Inferior parietal cortex (tissue), 1 donor: ENCODE measurements at regions not wholly inside any gene's neighbourhood (a gene's known extent, or its start where the extent isn't known, plus 50 kb on each side); places are given as distances from the start of the nearest gene placed in this dataset.
"Not testable (repeated sequence)": the region's sequence is repeated elsewhere in the genome, so short reads cannot be mapped to it uniquely, and the experiment has no call there.

ENCODE experiments used
- DNase-seq: peaks from one replicate; pipeline ENCODE4 v3.0.0-alpha.2; 2016; ENCODE audit errors: extremely low spot score

- DNase-seq = no peak
These were observed 61.4 kb downstream of the DDX53 start for GRCh38 chrX:23061116-23061515.

- no peak for DNase-seq
These were observed 62.6 kb downstream of the DDX53 start for GRCh38 chrX:23062359-23062758.

- DNase-seq = no peak
These were observed 67.0 kb downstream of the DDX53 start for GRCh38 chrX:23066588-23067281.

DNA sequence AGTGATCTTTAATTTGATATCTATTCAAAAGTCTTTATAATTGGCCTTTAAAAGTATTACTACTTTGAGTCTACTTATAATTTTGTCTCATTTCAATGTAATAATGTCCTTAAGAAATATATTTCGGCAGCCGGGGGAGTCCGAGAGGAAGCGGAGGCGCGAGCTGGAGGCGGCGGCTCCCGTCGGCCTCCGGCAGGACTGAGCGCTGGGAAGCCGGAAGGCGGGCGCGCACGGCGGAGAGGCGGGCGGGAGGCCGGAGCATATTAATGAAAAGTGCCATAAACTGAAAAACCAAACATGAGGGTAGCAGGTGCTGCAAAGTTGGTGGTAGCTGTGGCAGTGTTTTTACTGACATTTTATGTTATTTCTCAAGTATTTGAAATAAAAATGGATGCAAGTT is 75.7 kb downstream of the DDX53 start:
- DNase-seq = not testable (repeated sequence)

GRCh38 chrX:23079347-23079746 is 79.6 kb downstream of the DDX53 start:
- DNase-seq = no peak

GRCh38 chrX:23100826-23101225 is 101.1 kb downstream of the DDX53 start:
- no peak for DNase-seq

- DNase-seq = no peak
These were observed 103.8 kb downstream of the DDX53 start for GRCh38 chrX:23103546-23103945.

DNA sequence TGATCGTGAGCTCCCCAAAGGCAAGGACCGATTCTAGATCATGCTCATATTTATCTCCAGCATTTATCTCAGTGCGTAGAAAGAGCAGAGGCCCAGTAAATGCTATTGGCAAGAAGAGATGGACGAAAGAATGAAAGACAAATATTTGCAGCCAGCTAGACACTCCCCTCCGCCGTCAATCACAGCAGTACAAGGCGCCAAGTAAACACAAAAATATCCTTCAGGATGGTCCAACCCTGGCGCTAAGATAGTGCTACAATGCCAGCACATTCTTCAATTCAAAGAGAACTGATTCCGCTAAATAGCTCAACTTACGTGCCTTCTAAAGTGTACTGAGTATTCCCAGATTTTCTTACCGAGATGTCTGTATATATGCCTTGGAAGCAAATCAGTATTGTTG is 114.5 kb downstream of the DDX53 start:
- no peak for DNase-seq

- no peak for DNase-seq
These were observed 115.9 kb downstream of the DDX53 start for GRCh38 chrX:23115651-23116050.

- DNase-seq = no peak
These were observed 118.4 kb downstream of the DDX53 start for GRCh38 chrX:23118163-23118562.

DNA sequence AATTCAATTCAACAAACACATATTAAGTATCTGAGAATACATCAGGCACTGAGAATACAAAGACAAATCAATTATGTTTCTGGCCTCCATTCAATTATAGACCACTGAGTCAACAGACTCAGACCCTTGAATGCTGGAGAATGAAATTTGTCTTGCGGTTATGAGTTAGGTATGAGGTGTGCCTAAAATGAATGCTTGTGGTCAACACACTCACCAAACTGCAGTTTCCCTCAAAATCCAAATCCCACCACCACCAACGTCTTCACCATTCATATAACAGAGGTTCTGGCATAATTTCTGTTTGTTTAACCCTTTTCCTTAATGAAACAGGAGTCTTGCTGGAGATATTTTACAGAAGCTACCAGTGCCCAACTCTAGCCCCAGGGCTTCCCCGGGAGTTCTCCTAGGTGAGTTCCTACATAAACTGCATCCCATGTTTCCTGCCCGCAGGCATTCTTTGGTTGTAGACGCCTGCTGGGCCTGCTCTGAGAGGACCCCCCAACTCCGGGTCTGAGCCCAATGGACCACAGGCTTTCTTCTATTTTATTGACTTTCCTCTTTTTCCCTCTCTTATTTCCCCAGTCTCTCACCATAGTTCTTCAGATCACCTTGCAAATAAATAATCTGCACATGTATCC is 119.2 kb downstream of the DDX53 start:
- DNase-seq = no peak

- no peak for DNase-seq
These were observed 127.8 kb downstream of the DDX53 start for GRCh38 chrX:23127586-23127985.

DNA sequence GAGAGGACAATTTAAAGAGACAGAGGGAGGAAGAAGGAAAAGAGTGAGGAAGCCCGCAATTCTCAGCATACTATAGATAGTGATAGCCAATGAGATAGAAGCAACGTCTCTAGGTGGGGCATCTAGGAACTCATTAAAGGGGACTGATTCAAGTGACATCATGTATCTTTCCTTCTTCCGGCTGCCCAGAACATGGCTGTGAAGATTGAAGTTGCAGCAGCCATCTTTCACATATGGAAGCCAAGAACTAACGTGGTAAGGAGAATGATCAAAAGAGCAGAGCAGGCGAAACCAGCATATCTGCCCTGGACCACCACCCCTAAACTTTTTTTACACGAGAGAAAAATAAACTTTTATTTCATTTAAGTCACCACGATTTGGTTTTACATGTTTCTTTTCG is 133.8 kb downstream of the DDX53 start:
- no peak for DNase-seq

GRCh38 chrX:23134136-23134535 is 134.4 kb downstream of the DDX53 start:
- no peak for DNase-seq

GRCh38 chrX:23136816-23137215 is 137.1 kb downstream of the DDX53 start:
- no peak for DNase-seq

DNA sequence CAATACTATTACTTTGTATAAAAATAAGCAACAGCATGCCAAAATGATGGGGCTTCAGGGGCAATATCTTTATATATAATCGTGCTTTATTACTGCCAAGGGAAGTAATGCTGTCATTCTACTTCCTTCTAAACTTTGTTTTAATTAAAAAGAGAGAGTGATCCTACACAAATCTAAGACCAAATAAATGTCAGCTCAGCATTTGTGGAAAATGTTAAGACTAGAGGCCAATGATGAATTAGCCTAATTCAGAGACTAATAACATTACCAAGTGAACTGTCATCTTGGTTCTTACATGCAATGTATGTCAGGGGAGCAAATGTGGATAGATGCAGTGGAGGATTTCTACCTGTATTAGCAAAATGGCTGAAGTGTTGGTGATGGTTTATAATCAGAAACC is 166.4 kb upstream of the PTCHD1 start:
- DNase-seq = no peak

DNA sequence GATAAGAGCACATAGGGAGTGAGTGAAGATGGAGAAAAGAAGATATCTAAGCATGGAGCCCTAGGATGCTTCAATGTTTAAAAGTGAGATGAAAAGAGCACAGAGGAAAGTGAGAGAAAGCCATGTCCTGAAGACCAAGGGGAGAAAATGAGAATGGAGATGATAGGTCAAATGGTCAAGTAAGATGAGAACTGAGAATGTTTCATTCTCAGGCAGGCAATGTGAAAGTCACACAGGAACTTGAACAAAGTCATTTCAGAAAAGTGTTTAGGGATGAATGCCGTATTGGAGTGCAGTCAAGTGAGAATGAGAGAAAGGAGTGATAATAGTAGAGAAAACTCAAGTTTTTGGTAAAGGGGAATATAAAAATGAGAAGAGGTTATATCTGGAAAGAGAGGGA is 148.7 kb upstream of the PTCHD1 start:
- DNase-seq = no peak

- no peak for DNase-seq
These were observed 146.8 kb upstream of the PTCHD1 start for GRCh38 chrX:23187819-23188218.

- DNase-seq = no peak
These were observed 139.6 kb upstream of the PTCHD1 start for GRCh38 chrX:23194885-23195554.

- DNase-seq = no peak
These were observed 138.9 kb upstream of the PTCHD1 start for GRCh38 chrX:23195761-23196160.

GRCh38 chrX:23201706-23202105 is 132.9 kb upstream of the PTCHD1 start:
- DNase-seq = no peak

GRCh38 chrX:23202326-23202725 is 132.3 kb upstream of the PTCHD1 start:
- no peak for DNase-seq

DNA sequence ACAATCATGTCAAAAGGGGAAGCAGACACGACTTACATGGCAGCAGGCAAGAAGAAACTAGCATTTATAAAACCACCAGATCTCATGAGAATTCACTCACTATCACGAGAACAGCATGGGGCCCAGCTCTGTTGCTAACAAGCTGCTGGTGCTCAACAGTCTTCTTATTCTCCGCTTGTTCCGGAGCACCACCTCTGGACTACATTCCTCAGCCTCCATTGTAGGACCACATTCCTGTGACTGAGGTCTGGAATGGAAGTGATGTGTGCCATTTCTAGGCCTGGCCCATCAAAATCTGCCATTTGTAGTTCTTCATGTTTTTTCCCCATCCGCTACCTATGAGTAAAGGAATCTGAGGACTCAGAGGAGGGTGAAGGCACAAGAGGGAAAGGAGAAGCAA is 111.5 kb upstream of the PTCHD1 start:
- DNase-seq = no peak
